NCI-H146 (cell line): ENCODE measurements at regions not wholly inside any gene's neighbourhood (a gene's known extent, or its start where the extent isn't known, plus 50 kb on each side); places are given as distances from the start of the nearest gene placed in this dataset.

Experiments used
- DNase-seq: peaks from one replicate; lab custom pipeline; 2025; lab: John Stamatoyannopoulos, UW

GRCh38 chr6:37105148-37106050 is 64.6 kb upstream of the PIM1 start:
- peak; percentile 29 for DNase-seq

- no peak for DNase-seq
Observed at GRCh38 chr6:37106051-37106363, 63.9 kb upstream of the PIM1 start.

DNA sequence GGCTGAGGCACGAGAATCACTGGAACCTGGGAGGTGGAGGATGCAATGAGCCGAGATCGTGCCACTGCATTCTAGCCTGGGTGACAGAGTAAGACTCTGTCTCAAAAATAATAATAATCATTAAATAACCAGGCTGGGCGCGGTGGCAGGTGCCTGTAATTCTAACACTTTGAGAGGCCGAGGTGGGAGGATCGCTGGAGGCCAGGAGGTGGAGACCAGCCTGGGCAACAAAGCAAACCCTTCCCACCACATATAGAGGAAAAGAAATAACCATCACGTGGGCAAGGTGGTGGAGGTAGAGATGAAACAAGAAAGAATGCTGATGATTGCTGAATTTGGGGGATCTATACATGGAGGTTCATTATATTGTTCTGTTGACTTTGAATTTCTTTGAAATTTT is 63.4 kb upstream of the PIM1 start:
- no peak for DNase-seq

DNA sequence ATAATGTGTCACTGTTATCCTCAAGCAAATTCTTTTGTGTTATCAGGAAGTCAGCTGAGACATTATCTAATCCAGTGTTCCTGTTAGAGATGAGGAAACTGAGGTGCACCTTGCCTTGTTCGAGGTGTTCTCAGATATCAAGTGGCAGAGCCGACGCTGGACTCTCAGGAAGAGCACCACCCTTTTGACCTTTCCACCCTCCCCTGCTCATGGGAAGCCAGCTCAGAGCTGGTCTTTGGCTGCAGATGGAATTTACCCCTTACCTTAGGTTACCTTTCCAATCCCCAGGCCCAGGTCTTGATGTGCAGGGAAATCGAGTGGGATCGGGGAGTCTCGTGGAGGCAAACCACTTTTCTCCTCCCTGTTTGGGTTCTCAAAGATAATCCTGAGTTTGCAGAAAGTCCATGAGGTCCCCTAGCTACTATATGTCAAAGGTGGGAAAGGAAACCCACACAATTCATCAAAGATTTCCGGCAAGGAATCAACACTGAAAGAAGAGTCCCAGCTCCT is 62.9 kb upstream of the PIM1 start:
- no peak for DNase-seq

DNA sequence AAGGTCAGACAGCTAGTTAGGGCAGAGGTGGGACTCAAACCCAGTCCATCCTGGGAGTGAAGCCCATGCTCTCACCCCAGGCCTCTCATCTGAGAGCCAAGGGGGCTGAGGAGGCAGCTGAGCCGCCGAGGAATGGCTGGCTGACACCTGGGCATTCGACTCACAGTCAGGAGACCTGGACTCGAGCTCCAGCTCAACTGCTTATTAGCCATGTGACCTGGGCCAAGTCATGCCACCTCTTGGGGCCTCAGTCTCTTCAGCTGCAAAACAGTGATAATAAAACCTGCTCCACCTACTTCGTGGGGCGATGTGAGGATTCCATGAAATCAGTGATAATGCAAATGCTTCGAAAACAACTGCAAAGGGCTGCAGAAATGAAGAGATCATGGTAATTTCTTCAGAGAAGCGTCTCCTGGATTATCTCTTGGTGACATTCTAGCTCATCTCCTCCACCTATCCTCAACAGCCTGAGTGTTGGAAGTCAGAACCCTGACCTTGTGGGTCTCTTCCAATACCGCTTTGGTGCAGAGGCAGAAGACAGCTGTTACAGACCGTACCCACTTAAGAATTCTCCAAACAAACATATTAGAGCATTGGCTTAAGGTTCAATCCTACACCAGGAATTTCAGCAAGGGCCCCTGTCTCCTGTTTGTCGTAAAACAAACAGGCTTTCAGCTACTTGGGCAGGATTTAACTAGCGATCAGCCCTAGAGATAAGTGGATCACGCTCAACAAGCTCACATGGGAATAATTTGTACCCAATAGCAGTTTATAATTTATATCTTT is 60.0 kb upstream of the PIM1 start:
- DNase-seq: no peak

- DNase-seq: no peak
Observed at GRCh38 chr6:37110500-37111461, 59.2 kb upstream of the PIM1 start.

DNA sequence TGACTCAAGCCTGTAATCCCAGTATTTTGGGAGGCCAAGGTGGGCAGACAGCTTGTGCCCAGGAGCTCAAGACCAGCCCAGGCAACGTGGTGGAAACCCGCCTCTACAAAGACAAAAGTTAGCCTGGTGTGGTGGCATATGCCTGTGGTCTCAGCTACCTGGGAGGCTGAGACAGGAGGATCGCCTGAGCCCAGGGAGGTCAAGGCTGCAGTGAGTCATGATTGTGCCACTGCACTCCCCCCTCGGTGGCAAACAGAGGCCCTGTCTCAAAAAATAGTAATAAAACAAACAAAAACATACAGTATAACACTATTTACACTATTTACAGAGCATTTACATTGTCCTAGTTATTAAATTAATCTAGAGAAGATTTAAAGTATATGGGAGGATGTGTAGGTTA is 56.0 kb upstream of the PIM1 start:
- DNase-seq: no peak

- DNase-seq: no peak
Observed at GRCh38 chr6:37114612-37115011, 55.3 kb upstream of the PIM1 start.

DNA sequence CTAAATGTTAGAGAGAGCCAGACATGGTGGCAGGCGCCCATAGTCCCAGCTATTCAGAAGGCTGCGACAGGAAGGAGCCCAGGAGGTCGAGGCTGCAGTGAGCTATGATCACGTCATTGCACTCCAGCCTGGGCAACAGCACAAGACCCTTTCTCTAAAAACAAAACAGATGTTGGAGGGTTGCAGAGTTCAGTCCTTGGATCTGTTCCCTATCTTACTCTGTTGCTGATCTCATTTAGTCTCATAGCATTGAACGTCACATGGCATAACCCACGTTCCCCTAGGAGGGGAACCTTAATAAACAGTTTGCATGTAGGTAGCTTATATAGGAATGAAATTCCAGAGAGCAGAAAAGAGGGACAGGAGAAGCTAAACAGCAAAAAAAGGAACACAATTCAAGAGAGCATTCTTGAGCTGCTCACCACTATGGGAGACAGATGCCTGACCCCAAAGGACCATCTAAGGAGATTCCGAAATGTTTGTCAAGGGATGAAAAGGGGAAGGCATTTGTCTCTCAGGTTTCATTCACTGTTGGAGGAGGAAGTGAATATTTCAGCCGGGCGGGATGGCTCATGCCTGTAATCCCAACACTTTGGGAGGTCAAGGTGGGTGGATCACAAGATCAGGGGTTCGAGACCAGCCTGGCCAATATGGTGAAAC is 54.6 kb upstream of the PIM1 start:
- DNase-seq: no peak

DNA sequence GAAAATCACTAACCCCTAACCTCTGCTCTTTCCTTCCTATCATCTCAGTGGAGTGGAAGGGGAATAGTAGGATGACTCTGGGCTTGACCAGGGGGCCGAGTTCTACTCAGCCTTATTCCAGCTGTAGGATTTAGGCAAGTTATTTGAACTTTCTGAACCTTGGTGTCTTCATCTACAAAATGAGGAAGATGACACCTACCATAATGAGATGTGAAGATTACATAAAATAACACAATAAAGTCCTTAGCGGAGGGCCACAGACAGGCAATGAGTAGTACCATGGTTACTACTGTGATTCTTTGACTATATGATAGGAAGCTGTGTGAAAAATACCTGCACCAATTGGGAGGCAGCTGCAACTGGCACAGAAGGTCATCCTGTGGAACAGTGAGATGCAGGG is 53.6 kb upstream of the PIM1 start:
- DNase-seq: no peak

DNA sequence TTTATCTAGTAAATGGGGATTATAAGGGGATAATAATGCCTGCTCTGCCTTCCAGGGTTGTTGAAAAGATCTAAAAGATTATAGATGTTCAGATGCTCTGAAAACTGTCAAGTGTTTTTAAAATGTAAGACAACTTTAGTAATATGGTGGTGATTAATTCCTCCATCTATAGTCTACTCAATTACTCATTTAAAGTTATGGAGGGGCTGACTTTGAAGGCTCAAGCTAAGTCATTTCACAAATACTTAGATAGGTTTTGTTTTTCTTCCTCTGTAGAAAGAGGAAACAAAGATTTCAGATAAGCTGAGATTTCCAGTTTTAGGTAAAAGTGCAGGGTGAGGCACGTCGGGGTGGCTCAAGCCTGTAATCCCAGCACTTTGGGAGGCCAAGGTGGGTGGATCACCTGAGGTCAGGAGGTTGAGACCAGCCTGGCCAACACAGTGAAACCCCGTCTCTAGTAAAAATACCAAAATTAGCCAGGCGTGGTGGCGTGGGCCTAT is 50.5 kb upstream of the PIM1 start:
- no peak for DNase-seq
